ENCODE measurements at regions not wholly inside any gene's neighbourhood (a gene's known extent, or its start where the extent isn't known, plus 50 kb on each side); places are given as distances from the start of the nearest gene placed in this dataset.
"Not testable (repeated sequence)": the region's sequence is repeated elsewhere in the genome, so short reads cannot be mapped to it uniquely, and the experiment has no call there.

DNA sequence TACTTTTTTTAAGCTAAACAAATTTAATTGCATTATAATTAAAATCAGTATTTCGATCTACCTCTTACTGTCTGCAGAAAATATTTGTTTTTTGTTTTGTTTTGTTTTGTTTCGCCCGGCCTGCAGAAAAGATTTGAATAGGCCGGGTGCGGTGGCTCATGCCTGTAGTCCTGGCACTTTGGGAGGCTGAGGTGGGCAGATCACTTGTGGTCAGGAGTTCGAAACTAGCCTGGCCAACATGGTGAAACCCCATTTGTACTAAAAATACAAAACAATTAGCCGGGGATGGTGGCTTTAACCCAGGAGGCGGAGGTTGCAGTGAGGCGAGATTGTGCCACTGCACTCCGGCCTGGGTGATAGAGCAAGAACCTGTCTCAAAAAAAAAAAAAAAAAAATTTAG lies 134.8 kb downstream of the ANAPC4 start:
- H3K4me3 ChIP-seq, H3K36me3 ChIP-seq, H3K27me3 ChIP-seq: not testable (repeated sequence)

DNA sequence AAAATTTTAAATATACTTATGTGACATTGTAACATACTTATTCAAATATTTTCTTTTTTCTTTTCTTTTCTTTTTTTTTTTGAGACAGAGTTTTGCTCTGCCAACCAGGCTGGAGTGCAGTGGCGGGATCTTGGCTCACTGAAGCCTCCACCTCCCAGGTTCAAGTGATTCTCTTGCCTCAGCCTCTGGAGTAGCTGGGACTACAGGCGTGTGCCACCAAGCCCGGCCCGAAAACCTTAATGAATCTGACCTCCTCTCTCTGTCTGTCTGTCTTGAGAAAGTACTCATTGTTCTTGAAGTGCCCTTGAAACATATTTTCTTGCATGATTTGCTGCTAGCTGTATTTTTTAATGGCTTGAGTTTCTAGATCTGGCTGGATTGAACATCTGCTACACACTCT lies 136.8 kb downstream of the ANAPC4 start:
- Histone ChIP-seq H3K4me3 (no peak overlapping the region), H3K27me3 (no peaks in the 10 kb centered on the region), H3K9me3 (no peaks in the 10 kb centered on the region), H3K36me3 (no peaks in the 10 kb centered on the region)
- no peak for DNase-seq

More for the DNA sequence above, 134.8 kb downstream of the ANAPC4 start:
- not testable (repeated sequence) for H3K9me3 ChIP-seq, DNase-seq

DNA sequence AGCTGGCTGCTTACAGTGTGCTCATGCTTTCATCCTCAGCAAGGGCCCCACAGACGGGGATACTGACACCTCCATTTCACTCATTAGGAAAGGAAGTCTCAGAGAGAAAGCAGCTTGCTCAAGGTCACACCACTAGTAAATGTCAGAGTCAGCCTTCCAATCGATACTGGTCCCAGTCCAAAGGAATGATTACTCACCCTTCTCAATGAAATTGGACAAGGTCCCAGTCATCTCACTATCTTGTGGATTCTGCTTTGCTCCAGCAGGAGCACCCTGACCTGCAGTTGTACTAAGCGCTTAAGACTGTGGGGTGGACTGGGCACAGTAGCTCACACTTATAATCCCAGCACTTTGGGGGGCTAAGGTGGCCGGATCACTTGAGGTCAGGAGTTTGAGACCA lies 132.2 kb upstream of the SLC34A2 start:
- no peak overlapping the region for H3K4me3 ChIP-seq
- DNase-seq: no peak
- no peaks in the 10 kb centered on the region for H3K36me3 ChIP-seq
- H3K9me3 ChIP-seq: no peaks in the 10 kb centered on the region
- H3K27me3 ChIP-seq: no peaks in the 10 kb centered on the region

DNA sequence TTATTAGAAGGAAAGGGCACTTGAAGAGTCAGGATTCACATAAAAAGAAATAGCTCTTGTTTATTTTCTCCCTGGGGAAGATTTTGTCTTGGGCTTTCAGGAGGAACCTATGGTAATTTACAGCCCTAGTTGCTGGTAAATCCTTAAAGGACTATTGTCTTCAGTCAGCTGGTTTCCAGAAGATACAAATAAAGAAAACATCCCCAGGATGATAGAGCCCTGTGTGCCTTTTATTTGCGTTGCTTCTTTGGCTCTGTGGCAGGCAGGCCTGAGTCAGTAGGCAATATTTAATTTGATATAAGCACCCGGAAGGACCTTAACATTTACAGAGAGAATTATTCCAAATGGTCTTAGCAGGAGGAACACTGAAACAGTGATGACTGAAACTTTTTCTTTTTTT lies 131.0 kb upstream of the SLC34A2 start:
- Histone ChIP-seq H3K27me3 (no peaks in the 10 kb centered on the region), H3K9me3 (no peaks in the 10 kb centered on the region), H3K36me3 (no peaks in the 10 kb centered on the region), H3K4me3 (no peak overlapping the region)
- no peak for DNase-seq

DNA sequence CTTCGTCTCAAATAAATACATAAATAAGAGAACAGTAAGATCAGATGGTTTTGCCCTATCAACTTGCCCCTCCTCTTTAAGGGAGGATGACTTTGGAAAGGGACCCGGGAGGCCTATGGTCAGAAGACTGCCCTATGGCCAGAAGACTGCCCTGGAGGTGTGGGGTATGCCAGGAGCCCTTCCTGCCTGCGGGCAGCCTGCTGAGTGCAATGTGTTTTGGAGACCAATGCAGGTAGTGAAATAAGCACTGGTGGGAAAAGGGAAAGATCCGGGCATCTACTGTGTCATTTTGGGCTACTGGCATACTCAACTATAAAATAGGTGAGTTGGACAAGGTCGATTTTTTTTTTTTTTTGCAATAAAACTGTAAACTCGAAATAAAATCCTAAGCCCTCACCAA lies 129.8 kb upstream of the SLC34A2 start:
- Histone ChIP-seq H3K4me3 (no peak overlapping the region), H3K9me3 (no peaks in the 10 kb centered on the region), H3K36me3 (no peaks in the 10 kb centered on the region), H3K27me3 (no peaks in the 10 kb centered on the region)
- no peak for DNase-seq

DNA sequence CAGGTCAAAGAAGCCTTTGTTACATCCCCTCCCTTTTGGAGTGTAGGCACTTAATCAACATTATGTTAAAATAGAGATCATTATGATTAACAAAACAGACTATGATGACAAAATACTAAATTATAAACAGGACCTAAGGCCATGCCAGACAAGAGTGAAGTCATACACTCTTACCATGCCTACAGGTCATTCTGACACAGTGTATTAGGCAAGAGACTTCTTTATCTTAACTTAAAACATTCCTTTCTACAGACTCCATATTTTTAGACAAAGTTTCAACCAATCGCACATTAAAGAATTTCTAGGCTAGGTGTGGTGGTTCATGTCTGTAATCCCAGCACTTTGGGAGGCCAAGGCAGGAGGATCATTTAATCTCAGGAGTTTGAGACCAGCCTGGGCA lies 128.6 kb upstream of the SLC34A2 start:
- no peak for DNase-seq

DNA sequence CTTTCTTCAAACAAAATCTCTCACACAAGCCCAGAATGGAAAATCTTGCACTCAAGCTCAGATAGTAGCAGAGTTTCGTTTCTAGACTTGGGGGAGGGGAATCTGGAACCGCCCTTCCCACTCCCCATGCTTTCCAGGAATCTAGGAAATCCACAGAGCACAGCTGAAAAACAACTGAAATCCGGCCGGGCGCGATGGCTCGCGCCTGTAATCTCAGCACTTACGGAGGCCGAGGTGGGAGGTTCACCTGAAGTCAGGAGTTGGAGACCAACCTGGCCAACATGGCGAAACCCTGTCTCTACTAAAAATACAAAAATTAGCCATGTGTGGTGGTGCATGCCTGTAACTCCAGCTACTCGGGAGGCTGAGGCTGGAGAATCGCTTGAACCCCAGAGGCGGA lies 127.3 kb upstream of the SLC34A2 start:
- Histone ChIP-seq H3K4me3 (no peak overlapping the region), H3K9me3 (no peaks in the 10 kb centered on the region), H3K36me3 (no peaks in the 10 kb centered on the region), H3K27me3 (no peaks in the 10 kb centered on the region)
- no peak for DNase-seq

More for the DNA sequence above, 128.6 kb upstream of the SLC34A2 start:
- no peak overlapping the region for H3K4me3 ChIP-seq
- no peaks in the 10 kb centered on the region for H3K36me3 ChIP-seq
- H3K27me3 ChIP-seq: no peaks in the 10 kb centered on the region
- no peaks in the 10 kb centered on the region for H3K9me3 ChIP-seq

DNA sequence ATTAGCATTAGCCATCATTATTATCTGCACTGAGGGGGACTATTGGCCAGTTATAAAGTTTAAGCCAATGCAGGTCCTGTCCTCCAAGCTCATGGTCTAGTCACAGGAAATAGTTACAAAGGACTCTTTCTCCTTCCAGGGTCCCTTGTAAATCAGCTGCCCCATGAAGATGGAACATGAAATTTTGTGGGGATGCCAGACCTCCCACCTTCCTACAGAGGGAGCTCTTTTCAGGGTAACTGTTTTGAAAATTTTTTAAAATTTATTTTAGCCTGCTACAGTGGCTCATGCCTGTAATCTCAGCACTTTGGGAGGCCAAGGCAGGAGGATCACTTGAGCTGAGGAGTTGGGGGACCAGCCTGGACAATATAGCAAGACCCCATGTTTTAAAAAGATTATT lies 124.4 kb upstream of the SLC34A2 start:
- Histone ChIP-seq H3K36me3 (no peaks in the 10 kb centered on the region), H3K27me3 (no peaks in the 10 kb centered on the region), H3K9me3 (no peaks in the 10 kb centered on the region), H3K4me3 (no peak overlapping the region)
- DNase-seq: no peak

DNA sequence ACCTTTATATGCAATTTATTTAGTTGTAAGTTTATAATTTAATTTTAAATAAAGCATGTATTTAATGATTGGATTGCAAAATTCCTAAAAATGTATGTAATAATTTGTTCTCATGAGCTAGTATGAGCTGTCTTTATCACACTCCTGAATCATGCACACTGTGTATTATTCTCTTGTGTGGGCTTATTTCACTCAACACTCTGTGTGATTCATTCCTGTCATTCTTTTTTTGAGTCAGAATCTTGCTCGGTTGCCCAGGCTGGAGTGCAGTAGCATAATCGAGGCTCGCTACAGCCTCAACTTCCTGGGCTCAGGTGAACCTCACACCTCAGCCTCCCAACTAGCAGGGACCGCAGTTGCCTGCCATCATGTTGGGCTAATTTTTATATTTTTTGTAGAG lies 123.1 kb upstream of the SLC34A2 start:
- Histone ChIP-seq H3K27me3 (no peaks in the 10 kb centered on the region), H3K9me3 (no peaks in the 10 kb centered on the region), H3K4me3 (no peak overlapping the region), H3K36me3 (no peaks in the 10 kb centered on the region)
- no peak for DNase-seq

DNA sequence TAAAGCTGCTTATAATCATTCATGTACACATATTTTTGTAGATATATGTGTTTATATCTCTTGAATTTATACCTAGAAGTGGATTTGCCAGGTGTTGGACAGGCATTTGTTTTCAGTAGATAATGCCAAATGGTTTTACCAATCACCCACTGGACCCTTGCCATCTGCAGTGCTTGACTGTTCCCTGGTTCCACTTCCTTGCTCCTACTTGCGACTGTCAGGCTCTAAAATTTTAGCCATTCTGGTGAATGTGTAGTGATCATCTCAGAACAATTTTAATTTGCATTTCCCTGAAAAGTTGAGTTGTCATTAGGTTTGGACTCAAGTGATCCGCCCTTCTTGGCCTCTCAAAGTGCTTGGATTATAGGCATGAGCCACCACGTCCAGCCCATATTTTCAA lies 122.4 kb upstream of the SLC34A2 start:
- DNase-seq: no peak
- Histone ChIP-seq H3K9me3 (no peaks in the 10 kb centered on the region), H3K4me3 (no peak overlapping the region), H3K36me3 (no peaks in the 10 kb centered on the region), H3K27me3 (no peaks in the 10 kb centered on the region)

DNA sequence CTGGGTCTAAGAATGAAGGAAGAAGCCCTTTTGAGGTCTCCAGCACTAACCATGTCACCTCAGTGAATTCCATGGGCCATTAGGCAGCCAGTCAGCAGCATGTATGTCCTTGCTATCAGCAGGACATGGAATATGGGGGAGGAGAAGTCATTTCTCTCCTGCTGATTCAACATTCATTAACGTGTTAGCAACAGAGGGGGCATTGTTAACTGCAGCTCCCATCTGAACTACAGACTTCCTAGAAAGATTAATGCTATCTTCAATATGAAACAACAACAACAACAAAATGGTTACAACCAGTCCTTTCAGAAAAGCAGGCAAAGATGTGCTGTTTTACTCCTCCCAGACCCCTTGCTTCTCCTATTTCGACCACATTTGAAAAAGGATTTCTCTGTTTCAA lies 120.4 kb upstream of the SLC34A2 start:
- H3K36me3 ChIP-seq: no peaks in the 10 kb centered on the region
- no peak for DNase-seq
- H3K4me3 ChIP-seq: no peak overlapping the region
- no peaks in the 10 kb centered on the region for H3K27me3 ChIP-seq
- no peaks in the 10 kb centered on the region for H3K9me3 ChIP-seq

DNA sequence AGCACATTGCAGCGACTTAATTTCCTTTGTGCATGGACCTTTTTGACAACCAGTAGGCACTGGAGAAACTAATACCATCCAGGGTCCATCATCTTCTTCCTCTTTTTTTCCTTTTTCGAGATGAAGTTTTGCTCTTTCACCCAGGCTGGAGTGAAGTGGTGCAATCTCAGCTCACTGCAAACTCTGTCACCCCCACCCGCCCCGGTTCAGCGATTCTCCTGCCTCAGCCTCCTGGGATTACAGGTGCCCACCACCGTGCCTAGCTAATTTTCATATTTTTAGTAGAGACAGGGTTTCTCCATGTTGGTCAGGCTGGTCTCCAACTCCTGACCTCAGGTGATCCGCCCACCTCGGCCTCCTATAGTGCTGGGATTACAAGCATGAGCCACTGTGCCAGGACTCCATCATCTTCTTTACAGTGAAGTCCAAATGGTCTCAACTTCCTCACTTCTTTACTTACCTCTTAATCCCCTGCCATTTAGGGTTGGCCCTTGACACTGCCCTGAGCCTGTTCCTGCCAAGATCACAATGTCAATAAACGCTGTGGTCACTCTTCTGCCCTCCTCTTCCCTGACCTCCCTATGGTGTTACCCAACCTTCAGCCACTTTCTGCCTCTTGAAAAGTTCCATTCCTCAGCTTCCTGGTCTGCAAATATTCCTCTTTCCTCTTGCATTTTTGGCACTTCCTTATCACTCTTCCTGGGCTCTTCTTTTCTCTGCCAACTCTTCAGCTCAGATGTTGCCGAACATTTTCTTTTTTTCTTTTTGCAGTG lies 119.8 kb upstream of the SLC34A2 start:
- no peaks in the 10 kb centered on the region for H3K9me3 ChIP-seq
- H3K27me3 ChIP-seq: no peaks in the 10 kb centered on the region
- DNase-seq: peak; percentile 41
- no peaks in the 10 kb centered on the region for H3K36me3 ChIP-seq
- no peak overlapping the region for H3K4me3 ChIP-seq

DNA sequence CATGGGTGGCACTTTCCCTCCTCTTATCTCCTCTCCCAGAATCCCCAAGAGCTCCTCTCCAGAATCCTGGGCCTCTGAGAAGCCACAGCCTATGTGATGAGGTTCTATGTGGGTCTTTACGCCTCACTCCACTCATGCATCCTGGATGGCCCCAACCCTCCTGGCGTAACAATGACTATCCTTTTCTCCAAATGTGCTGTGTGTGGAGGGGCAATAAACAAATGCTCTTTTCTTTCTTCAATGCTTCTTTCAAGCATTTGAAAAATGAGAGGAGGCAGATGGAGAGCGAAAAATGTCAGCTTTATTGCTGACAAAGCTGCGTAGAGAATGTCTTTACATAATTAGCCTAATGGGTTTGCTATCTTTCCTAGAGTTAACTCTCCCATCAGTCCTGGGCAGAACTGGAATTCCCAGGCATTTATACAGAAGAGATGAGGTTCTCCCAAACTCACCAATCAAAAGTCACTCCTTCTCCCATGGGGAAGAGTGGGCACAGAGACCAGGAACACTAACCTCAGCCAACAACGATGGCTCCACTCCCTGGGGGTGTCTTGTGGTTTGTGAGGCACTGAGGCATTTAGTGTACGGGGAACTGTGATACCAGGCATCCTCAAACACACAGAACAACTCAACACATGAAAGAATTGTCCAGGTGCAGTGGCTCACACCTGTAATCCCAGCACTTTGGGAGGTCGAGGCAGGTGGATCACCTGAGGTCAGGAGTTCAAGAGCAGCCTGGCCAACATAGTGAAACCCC lies 118.9 kb upstream of the SLC34A2 start:
- H3K27me3 ChIP-seq: no peaks in the 10 kb centered on the region
- no peaks in the 10 kb centered on the region for H3K36me3 ChIP-seq
- no peak for DNase-seq
- no peak overlapping the region for H3K4me3 ChIP-seq
- no peaks in the 10 kb centered on the region for H3K9me3 ChIP-seq

DNA sequence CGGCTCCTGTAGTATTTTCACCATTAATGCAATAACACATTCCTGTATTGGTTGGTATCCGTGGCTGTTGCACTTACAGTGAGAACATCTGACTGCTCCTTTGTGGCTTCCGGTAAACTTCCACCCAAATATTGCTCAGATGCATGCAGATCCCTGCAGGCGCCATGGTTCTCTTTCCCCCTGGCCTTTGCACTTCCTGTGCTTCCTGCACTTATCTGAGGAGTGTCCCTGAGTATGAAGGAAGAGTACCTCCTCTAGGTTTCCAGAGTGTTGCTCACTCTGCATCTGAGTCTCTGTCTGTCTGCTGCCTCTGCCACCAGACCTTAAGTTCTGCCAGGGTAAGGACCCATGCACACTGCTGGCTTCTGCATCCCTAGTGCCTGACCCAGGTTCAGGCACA lies 117.2 kb upstream of the SLC34A2 start:
- Histone ChIP-seq H3K27me3 (no peaks in the 10 kb centered on the region), H3K36me3 (no peaks in the 10 kb centered on the region), H3K9me3 (no peaks in the 10 kb centered on the region), H3K4me3 (no peak overlapping the region)
- DNase-seq: no peak

DNA sequence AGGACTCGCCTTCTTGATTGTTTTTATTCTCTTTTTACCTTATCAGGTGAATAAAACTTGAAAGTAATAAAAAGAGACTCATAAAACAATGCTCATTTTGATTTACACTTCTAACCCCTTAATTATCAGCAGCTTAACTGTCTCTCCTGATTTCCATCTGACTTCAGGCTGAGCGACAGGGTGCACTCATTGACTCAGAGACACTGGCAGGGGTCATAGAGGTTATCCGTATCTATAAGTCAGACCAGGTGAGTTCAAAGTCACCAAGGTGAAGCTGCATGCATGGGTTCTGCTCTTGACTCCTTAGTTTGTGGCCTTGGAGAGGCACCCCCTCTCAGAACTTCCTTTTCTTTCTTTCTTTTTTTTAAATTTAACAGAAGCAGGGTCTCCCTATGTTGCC lies 116.4 kb upstream of the SLC34A2 start:
- Histone ChIP-seq H3K9me3 (no peaks in the 10 kb centered on the region), H3K4me3 (no peak overlapping the region), H3K27me3 (no peaks in the 10 kb centered on the region), H3K36me3 (no peaks in the 10 kb centered on the region)
- DNase-seq: no peak

DNA sequence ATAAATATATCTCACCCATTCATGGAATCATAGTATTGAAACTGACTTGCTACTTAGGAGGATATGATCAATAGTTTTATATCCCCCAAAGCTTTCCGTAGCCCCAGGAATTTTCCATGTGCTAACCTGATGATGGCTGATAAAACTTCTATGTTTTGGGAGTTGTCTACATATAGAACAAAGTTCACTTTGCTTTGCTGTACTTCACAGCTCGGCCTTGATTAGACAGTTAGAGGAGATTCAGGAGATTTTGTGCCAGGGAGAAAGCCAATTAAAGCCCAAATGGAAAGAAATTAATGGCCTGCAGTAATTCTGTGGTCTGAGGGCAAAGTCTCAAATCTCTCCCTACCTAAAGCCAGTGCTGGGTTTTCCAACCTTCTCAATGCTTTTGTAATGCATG lies 114.9 kb upstream of the SLC34A2 start:
- H3K27me3 ChIP-seq: no peaks in the 10 kb centered on the region
- H3K9me3 ChIP-seq: no peaks in the 10 kb centered on the region
- no peak overlapping the region for H3K4me3 ChIP-seq
- no peaks in the 10 kb centered on the region for H3K36me3 ChIP-seq
- DNase-seq: no peak

DNA sequence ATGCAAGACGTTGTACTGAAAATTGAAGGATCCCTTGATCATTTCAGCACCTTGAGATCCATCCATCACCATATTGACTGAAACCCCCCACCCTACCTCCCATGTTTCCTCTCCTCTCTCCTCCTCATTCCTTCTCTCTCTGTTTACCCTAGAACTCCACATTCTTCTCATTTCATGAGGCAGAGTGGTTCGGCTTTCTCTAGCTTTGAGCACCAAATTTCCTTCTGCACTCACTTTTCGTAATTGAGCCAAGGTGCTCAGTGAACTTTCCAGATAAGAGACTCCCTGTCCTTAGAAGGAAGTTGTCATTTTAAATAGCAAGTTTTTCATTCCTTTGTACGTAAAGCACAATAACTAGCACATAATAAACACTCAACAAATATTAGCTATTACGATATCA lies 108.3 kb upstream of the SLC34A2 start:
- Histone ChIP-seq H3K36me3 (no peaks in the 10 kb centered on the region), H3K9me3 (no peaks in the 10 kb centered on the region), H3K27me3 (no peaks in the 10 kb centered on the region), H3K4me3 (no peak overlapping the region)
- DNase-seq: no peak

DNA sequence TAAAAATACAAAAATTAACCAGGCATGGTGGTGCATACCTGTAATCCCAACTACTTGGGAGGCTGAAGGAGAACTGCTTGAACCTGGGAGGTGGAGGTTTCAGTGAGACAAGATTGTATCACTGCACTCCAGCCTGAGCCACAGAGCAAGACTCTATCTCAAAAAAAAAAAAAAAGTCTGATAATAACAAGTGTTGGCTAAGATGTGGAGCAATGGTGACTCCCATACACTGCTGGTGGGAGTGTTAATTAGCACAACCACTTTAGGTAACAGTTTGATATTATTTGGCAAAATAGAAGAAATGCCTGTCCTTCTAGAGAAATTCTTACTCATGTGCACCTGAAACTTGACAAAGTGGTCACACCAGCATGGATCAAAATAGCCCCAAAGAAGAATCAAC lies 106.2 kb upstream of the SLC34A2 start:
- Histone ChIP-seq H3K36me3 (no peaks in the 10 kb centered on the region), H3K4me3 (no peak overlapping the region), H3K27me3 (no peaks in the 10 kb centered on the region), H3K9me3 (no peaks in the 10 kb centered on the region)
- no peak for DNase-seq
